GM12873 (cell line): ENCODE measurements at regions not wholly inside any gene's neighbourhood (a gene's known extent, or its start where the extent isn't known, plus 50 kb on each side); places are given as distances from the start of the nearest gene placed in this dataset.

Experiments used
- TF ChIP-seq, protein P1 (sequence below): IDR thresholded peaks from 2 replicates; pipeline ENCODE4 v1.5.1; 2012; ENCODE audit warnings: low read depth, mild to moderate bottlenecking, moderate library complexity, low read length, control low read depth; ENCODE audit not compliant: insufficient read depth; ENCODE audit errors: missing control alignments

- TF ChIP-seq, protein P1, sequence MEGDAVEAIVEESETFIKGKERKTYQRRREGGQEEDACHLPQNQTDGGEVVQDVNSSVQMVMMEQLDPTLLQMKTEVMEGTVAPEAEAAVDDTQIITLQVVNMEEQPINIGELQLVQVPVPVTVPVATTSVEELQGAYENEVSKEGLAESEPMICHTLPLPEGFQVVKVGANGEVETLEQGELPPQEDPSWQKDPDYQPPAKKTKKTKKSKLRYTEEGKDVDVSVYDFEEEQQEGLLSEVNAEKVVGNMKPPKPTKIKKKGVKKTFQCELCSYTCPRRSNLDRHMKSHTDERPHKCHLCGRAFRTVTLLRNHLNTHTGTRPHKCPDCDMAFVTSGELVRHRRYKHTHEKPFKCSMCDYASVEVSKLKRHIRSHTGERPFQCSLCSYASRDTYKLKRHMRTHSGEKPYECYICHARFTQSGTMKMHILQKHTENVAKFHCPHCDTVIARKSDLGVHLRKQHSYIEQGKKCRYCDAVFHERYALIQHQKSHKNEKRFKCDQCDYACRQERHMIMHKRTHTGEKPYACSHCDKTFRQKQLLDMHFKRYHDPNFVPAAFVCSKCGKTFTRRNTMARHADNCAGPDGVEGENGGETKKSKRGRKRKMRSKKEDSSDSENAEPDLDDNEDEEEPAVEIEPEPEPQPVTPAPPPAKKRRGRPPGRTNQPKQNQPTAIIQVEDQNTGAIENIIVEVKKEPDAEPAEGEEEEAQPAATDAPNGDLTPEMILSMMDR: no peak
Measured at GRCh38 chr11:70833554-70833953, 418.8 kb downstream of the SHANK2 start.

GRCh38 chr11:70834277-70834940 is 418.0 kb downstream of the SHANK2 start:
- TF ChIP-seq, protein P1: no peak

DNA sequence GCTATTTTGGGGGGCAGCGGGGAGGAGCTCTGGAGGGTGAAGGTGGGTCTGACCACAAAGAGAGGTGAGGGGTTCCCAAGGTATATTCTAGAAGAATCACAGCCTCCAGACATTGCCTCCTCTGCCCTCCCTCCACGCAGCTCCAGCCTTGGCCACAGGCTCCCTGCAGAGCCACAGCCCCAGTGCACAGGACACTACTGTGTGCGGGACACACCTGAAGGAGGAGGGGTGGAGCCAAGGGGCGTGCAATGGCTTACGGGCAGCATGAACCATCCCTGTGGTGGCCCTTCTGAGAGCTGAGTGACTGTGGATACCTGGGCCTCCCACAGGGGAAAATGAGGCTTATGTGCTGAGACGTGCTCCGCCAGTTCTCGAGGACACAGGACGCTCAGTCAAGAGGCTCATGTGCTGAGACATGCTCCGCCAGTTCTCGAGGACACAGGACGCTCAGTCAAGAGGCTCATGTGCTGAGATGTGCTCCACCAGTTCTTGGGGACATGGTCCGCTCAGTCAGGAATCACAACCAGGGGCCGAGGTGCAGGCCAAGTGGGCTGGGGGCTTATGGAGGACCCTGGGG is 417.3 kb downstream of the SHANK2 start:
- TF ChIP-seq, protein P1: no peak

- TF ChIP-seq, protein P1: no peak
Measured at GRCh38 chr11:70836071-70836470, 416.3 kb downstream of the SHANK2 start.

GRCh38 chr11:70838198-70838597 is 414.2 kb downstream of the SHANK2 start:
- TF ChIP-seq, protein P1: no peak

- TF ChIP-seq, protein P1: no peak
Measured at GRCh38 chr11:70839851-70840250, 412.5 kb downstream of the SHANK2 start.

DNA sequence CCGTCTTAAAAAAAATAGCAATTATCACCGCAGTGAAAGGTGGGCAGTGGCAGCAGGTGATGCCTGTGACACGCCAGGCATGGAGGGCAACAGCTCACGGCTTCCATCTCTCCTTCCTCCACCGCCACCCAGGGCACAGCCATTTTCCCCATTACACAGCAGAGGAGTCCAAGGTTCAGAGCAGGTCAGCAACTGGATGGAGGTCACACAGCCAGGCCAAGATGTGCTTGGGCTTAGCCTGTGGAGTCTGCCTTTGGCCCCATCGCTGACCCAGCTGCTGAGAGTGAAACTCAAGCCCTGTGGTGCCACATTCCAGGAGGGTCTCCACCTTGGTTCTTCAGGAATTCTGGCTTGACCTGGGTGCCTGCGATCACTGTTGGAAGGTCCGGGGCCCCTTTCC is 411.1 kb downstream of the SHANK2 start:
- TF ChIP-seq, protein P1: no peak
